Erythroblast (primary cell): ENCODE measurements at regions not wholly inside any gene's neighbourhood (a gene's known extent, or its start where the extent isn't known, plus 50 kb on each side); places are given as distances from the start of the nearest gene placed in this dataset.

Source experiments
- GATA1 ChIP-seq: IDR thresholded peaks from 2 replicates; pipeline ENCODE4 v1.6.1; 2011; ENCODE audit warnings: low read depth, mild to moderate bottlenecking, control low read depth, low read length, moderate library complexity
- POLR2A ChIP-seq: IDR thresholded peaks from 2 replicates; pipeline ENCODE4 v1.6.1; 2011; ENCODE audit warnings: mild to moderate bottlenecking, low read length

GRCh38 chr18:68085251-68085650 lies 568.7 kb upstream of the DSEL start:
- TF ChIP-seq POLR2A (no peak), GATA1 (no peak)
